DMS53 treated with DMSO at 0.1 percent for 48 hours (cell line): ENCODE measurements at regions not wholly inside any gene's neighbourhood (a gene's known extent, or its start where the extent isn't known, plus 50 kb on each side); places are given as distances from the start of the nearest gene placed in this dataset.
"Not testable (repeated sequence)": the region's sequence is repeated elsewhere in the genome, so short reads cannot be mapped to it uniquely, and the experiment has no call there.

Source experiments
- DNase-seq: peaks from one replicate; lab custom pipeline; 2025; ENCODE audit not compliant: unreplicated experiment; lab: John Stamatoyannopoulos, UW

DNA sequence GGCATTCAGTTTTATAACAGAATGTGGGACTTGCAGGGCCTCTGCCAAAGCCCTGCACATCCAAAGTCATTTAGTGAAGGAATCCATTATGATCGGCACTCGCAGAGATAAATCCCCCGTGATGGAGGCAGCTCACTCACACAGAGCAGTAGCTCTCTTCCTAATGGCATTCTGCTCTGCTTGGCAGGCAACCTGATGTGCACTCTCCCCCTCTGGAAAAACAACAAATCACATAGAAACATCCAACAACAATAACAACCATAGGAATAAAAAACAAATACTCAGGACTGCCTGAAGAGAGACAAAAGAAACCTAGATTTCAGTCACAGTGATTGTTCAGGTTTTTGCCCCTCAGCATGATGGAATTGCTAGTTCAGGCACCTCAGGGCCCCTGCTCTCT lies 59.7 kb downstream of the NAA11 start:
- DNase-seq = no peak

GRCh38 chr4:79259242-79259641 lies 66.6 kb downstream of the NAA11 start:
- DNase-seq = no peak

- no peak for DNase-seq
Measured at GRCh38 chr4:79258614-79259176, 67.2 kb downstream of the NAA11 start.

DNA sequence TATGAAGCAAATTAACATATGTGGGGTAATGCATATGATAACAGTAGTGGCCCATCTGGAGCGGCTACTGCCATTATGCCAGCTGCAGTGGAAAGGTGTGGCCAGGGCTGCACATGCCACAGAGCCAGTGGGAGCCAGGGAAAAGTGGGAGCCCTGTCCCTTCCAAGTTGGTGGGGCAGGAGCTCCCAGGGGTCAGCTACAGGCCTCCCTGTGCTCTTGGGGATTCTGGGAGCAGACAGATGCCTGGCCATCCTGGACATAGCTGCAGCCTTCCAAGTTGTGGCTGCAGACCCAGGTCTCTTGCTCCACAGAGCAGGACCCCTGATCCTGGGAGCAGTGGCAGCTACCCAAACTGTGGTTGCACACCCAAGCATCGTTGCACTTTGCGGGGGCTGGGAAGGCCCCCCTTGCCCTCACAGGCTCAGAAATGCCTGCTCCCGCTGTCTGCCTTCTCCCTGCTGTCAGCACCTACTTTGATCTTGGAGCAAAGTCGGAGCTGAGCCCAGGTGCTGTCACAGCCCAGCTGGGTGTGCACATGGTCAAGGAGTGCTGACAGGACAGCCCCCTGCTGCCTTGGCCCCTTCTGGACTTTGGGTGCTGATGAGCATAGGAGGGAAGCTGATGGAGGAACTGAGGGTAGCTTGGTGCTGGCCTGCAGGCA lies 67.8 kb downstream of the NAA11 start:
- DNase-seq = no peak

DNA sequence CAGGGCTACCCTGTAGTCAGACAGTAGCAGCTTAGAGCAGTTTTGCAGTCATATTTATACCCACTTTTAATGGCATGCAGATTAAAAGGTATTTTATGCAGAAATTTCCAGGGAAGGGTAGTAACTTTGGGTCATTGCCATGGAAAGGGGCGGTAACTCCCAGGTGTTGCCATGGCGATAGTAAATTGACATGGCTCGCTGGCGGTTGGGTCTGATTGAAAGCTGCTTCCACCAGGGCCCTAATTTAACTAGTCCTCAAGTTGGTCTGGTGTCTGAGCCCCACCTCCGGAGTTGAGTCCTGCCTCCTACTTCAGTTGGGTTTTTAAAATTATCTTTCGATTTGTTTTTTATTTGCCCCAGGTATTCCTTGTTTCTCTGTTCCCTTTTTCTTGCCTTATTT lies 70.1 kb downstream of the NAA11 start:
- DNase-seq = no peak

GRCh38 chr4:79253924-79254323 lies 71.9 kb downstream of the NAA11 start:
- DNase-seq = no peak

GRCh38 chr4:79253168-79253567 lies 72.7 kb downstream of the NAA11 start:
- DNase-seq = no peak

DNA sequence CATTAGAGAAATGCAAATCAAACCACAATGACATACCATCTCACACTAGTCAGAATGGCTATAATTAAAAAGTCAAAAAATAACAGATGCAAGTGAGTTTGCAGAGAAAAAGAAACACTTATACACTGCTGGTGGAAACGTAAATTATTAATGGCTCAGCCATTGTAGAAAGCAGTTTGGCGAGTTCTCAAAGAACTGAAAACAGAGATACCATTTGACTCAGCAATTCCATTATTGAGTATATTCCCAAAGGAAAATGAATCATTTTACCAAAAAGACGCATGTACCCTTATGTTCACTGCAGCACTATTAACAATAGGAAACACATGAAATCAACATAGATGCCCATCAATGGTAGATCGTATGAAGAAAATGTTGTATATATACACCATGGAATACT lies 75.0 kb downstream of the NAA11 start:
- DNase-seq = no peak

DNA sequence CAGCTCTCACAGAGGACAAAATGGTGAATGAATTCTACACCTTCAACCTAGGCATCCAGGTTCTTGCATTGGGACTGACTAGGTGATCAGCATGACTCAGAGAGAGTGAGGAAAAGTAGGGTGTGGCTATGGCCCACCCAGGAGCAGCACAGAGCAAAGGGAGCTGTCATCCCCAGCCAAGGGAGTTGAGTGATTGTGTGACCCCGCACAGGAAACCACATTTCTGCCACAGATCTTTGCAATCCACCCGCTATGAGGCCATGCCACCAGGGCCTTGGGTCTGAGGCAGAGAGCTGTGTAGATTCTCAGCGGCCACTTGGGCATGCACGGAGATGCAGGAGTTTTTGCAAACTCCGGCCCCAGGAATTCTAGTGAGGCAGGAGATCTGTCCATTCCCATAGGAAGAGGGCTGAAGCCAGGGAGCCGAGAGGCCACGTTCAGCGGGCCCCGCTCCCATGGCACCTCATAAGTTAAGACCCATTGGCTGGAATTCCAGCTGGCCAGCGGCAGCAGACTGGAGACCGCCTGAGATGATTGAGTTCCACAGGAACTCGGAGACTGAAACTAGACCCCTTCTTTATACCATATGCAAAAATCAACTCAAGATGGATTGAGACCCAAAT lies 75.9 kb downstream of the NAA11 start:
- DNase-seq = no peak

DNA sequence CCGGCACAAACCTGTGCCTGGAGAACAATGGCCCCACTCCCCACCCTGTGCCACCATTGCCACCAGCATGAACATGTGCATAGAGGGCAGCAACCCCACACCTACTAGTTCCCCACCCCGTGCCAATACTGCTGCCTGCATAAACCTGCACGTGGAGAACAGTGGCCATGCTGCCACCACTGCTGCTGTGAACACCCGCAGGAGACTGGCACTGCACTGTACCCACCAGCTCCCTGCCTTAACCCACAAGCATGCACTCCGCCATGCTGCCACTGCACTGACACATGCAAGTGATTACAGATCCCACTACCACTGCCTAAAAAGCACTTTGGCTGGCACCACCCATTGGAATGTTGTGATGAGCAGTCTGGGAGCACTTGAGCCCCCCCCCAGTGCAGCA lies 77.3 kb downstream of the NAA11 start:
- DNase-seq = no peak

- no peak for DNase-seq
Measured at GRCh38 chr4:79247695-79248394, 78.0 kb downstream of the NAA11 start.

DNA sequence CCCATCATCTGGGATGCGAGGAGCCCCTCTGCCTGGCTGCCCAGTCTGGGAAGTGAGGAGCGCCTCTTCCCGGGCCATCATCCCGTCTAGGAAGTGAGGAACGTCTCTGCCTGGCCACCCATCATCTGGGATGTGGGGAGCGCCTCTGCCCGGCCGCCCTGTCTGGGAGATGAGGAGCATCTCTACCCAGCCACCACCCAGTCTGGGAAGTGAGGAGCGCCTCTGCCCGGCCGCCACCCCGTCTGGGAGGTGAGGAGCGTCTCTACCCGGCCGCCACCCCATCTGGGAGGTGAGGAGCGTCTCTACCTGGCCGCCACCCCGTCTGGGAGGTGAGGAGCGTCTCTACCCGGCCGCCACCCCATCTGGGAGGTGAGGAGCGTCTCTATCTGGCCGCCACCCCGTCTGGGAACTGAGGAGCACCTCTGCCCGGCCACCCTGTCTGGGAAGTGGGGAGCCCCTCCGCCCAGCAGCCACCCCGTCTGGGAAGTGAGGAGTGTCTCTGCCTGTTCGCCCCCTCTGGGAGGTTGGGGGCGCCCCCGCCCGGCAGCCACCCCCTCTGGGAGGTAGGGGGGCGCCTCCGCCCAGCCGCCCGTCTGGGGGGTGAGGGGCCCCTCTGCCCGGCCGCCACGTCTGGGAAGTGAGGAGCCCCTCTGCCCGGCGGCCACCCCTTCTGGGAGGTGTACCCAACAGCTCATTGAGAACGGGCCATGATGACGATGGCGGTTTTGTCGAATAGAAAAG lies 80.5 kb downstream of the NAA11 start:
- DNase-seq = not testable (repeated sequence)

DNA sequence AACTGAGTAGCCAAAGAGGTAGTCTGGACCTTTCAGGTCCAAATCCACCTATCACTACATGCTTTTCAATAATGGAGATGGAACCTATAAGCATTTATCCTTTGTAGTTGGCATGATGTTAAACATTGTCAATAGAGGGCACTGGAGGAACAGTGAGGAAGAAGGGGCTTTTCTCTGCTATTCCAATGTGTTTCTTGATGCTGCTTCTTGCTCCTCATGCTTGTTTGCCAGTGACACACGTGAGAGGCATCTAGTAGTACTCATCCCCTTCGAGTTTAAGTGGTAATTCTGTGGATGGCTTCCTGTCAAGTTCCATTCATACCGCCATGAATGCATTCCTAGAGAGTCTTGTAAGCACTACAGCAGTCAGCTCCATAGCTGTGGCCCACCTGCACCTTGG lies 84.0 kb downstream of the NAA11 start:
- DNase-seq = peak; percentile 50

- DNase-seq = no peak
Measured at GRCh38 chr4:79237851-79238250, 88.0 kb downstream of the NAA11 start.

DNA sequence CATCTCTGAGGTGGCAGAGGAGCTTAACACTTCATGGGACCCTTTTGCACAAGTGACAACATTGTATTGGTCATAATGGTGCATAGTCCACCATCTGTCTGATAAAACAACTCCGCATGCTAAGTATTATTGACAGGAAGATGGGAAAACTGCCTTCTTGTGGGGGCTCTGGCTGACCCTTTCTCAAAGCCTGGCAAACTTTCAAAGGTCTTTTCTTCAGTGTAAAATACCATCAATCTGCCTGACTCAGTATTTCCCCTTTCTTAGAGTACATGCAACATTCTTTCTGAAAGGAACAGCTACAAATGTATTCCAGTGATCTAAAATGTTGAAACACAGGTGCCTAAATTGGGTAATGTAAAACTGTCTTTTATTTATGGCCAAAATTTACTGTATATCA lies 89.1 kb downstream of the NAA11 start:
- no peak for DNase-seq

GRCh38 chr4:79235095-79235494 lies 90.8 kb downstream of the NAA11 start:
- no peak for DNase-seq

- no peak for DNase-seq
Measured at GRCh38 chr4:79233820-79234219, 92.0 kb downstream of the NAA11 start.

DNA sequence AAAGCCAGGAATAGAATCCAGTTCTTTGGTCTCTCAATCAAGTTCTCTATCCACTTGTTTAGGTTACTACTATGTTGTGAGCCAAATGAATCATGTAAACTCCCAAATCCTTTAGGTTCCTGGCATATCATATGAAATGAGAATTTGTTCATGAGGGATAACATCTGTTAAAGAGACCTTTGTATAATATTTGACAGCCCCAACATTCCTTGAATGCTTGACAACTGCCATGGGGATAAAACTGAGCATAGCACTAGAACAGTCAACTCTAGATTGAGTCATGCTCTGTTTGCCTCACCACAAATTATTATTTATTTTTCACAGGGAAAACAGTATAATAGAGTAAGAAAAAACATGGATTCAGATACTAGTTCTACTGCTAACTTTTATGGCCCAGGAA lies 93.3 kb downstream of the NAA11 start:
- no peak for DNase-seq

GRCh38 chr4:79227860-79228259 lies 98.0 kb downstream of the NAA11 start:
- no peak for DNase-seq

- DNase-seq = no peak
Measured at GRCh38 chr4:79225360-79225759, 100.5 kb downstream of the NAA11 start.

DNA sequence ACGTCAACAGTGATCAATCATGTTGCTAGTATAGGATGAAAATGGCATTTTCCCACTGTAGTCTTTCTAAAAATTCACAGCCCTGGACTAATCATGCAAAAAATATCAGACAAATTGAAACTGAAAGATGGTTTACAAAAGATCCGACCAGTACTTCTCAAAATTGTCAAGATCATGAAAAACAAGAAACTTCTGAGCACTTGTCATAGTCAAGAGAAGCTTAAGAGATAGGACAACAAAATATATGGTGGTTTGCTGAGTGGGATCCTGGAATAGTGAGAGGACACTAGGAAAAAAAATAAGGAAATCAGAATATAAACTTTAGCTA lies 101.1 kb downstream of the NAA11 start:
- no peak for DNase-seq
